Prostate gland (tissue), 2 donors: ENCODE measurements at regions not wholly inside any gene's neighbourhood (a gene's known extent, or its start where the extent isn't known, plus 50 kb on each side); places are given as distances from the start of the nearest gene placed in this dataset.

Experiments
- DNase-seq: peaks from one replicate; pipeline ENCODE4 v3.0.0-alpha.2; 2019; ENCODE audit warnings: low spot score
- H3K27ac ChIP-seq, 2 donors: fragments of 200-600 bp; sonication (generic); 2 replicates each; pipeline ENCODE4 v1.5.1; 2017 to 2019
- H3K27me3 ChIP-seq: fragments of 200-600 bp; sonication (generic); replicated peaks from 2 replicates; pipeline ENCODE4 v1.5.1; 2019; ENCODE audit not compliant: insufficient read depth
- H3K36me3 ChIP-seq, 2 donors: fragments of 200-600 bp; sonication (generic); 1 replicate in 1 of 2; 2 replicates in 1 of 2; pipeline versions ENCODE4 v1.5.1 to v1.8.1; 2017 to 2019
- H3K4me1 ChIP-seq: fragments of 200-600 bp; sonication (generic); replicated peaks from 2 replicates; pipeline ENCODE4 v1.5.1; 2019
- H3K4me3 ChIP-seq, 2 donors: fragments of 200-600 bp; sonication (generic); 2 replicates each; pipeline ENCODE4 v1.5.1; 2017 to 2019
- H3K9me3 ChIP-seq: fragments of 200-600 bp; sonication (generic); 2 replicates; pipeline ENCODE4 v1.5.1; 2017
- POLR2A ChIP-seq: fragments of 450-650 bp; IDR thresholded peaks from one replicate; pipeline ENCODE4 v1.6.1; 2016; ENCODE audit warnings: antibody characterized with exemption, mild to moderate bottlenecking
- POLR2AphosphoS5 ChIP-seq: sonication (generic); formaldehyde crosslinking; IDR thresholded peaks from one replicate; pipeline ENCODE4 v1.6.1; 2017; ENCODE audit warnings: antibody characterized with exemption
- WGBS: methylation state at CpG from one replicate; pipeline ENCODE4 v1.1.5; 2018; 5-methylcytosine and 5-hydroxymethylcytosine counted together
- intact Hi-C: fragments of 100-400 bp; cut with DNase I; formaldehyde crosslinking; loops from one replicate; pipeline ENCODE4 v1.14.2; 2022
- TF ChIP-seq, protein P1 (sequence below), 4 experiments: fragments of 200-600 bp in 2 of 4; fragments of 450-650 bp in 2 of 4; sonication (generic) in 2 of 4; IDR thresholded peaks; 1 replicate in 3 of 4; 2 replicates in 1 of 4; pipeline ENCODE4 v1.5.1; 2016 to 2019; ENCODE audit warnings: antibody characterized with exemption in 4 of 4, mild to moderate bottlenecking in 2 of 4, moderate library complexity in 2 of 4

- WGBS: 78% methylated on average over 14 of the region's 14 CpGs
Observed at GRCh38 chr2:552906-553305, 124.3 kb downstream of the TMEM18 start.

GRCh38 chr2:551621-552020 lies 125.6 kb downstream of the TMEM18 start:
- Histone ChIP-seq H3K27ac (no peak overlapping the region), H3K4me1 (peaks cover 10% of the 10 kb centered on the region), H3K9me3 (no peaks in the 10 kb centered on the region), H3K36me3 (no peaks in the 10 kb centered on the region), H3K4me3 (no peak overlapping the region), H3K27me3 (no peaks in the 10 kb centered on the region)
- intact Hi-C loops: no loop called here
- 85% methylated on average over 11 of the region's 13 CpGs for WGBS
- no peak for TF ChIP-seq POLR2A
- TF ChIP-seq POLR2AphosphoS5: no peak
- TF ChIP-seq, protein P1, sequence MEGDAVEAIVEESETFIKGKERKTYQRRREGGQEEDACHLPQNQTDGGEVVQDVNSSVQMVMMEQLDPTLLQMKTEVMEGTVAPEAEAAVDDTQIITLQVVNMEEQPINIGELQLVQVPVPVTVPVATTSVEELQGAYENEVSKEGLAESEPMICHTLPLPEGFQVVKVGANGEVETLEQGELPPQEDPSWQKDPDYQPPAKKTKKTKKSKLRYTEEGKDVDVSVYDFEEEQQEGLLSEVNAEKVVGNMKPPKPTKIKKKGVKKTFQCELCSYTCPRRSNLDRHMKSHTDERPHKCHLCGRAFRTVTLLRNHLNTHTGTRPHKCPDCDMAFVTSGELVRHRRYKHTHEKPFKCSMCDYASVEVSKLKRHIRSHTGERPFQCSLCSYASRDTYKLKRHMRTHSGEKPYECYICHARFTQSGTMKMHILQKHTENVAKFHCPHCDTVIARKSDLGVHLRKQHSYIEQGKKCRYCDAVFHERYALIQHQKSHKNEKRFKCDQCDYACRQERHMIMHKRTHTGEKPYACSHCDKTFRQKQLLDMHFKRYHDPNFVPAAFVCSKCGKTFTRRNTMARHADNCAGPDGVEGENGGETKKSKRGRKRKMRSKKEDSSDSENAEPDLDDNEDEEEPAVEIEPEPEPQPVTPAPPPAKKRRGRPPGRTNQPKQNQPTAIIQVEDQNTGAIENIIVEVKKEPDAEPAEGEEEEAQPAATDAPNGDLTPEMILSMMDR (IDR thresholded peaks at IDR 0.05): no peak
- DNase-seq: no peak

More at GRCh38 chr2:552906-553305, 124.3 kb downstream of the TMEM18 start:
- TF ChIP-seq POLR2A: no peak
- TF ChIP-seq, protein P1 (IDR thresholded peaks at IDR 0.05): no peak
- no peak overlapping the region for H3K4me3 ChIP-seq
- no peaks in the 10 kb centered on the region for H3K9me3 ChIP-seq
- no peaks in the 10 kb centered on the region for H3K27me3 ChIP-seq
- H3K27ac ChIP-seq: no peak overlapping the region
- intact Hi-C loops: no loop called here
- peaks cover 10% of the 10 kb centered on the region for H3K4me1 ChIP-seq
- H3K36me3 ChIP-seq: no peaks in the 10 kb centered on the region
- DNase-seq: no peak

DNA sequence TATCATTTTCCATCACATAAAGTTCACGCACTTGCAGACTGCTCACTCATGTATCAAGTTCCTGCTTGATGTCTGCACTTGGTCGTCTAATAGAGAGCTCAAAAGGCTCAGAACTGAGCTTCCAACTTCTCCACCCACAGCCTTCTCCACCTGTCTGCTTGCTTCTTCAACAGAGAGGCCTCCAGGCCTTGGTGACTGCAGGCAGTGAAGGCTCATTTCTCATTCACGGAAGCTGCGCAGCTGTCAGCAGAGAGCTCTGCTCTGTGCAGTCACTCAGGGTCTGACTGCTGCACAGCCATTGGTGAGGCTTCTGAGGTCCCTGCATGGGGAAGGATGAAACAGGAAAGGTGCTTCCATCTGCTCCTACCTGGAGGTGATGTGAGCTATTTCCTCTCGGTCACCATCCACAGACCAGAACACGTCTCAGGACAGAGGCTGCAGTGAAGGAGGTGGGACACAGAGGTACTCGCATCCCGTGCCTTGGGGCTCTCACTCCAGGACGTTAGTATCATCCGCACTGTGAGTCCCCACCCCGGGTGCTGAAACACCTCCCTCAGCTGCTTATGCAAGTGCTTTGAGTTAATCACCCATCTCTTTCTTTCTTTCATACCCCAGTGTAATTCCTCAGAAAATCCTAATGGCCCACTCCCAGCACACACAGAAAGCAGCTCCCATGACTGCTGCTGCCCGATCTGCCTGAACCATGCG lies 126.2 kb downstream of the TMEM18 start:
- no peak for TF ChIP-seq POLR2A
- TF ChIP-seq, protein P1 (IDR thresholded peaks at IDR 0.05): no peak
- no peak overlapping the region for H3K4me3 ChIP-seq
- no peaks in the 10 kb centered on the region for H3K27me3 ChIP-seq
- H3K9me3 ChIP-seq: no peaks in the 10 kb centered on the region
- 83% methylated on average over 12 of the region's 13 CpGs for WGBS
- DNase-seq: no peak
- intact Hi-C loops: no loop called here
- no peaks in the 10 kb centered on the region for H3K36me3 ChIP-seq
- H3K4me1 ChIP-seq: peaks cover 9% of the 10 kb centered on the region
- H3K27ac ChIP-seq: no peak overlapping the region

- TF ChIP-seq POLR2AphosphoS5 (no peak), POLR2A (no peak)
- TF ChIP-seq, protein P1 (IDR thresholded peaks at IDR 0.05): no peak
- no peak overlapping the region for H3K27ac ChIP-seq
- DNase-seq: peak; percentile 35
Observed at GRCh38 chr2:545711-546650, 131.2 kb downstream of the TMEM18 start.

More at GRCh38 chr2:545711-546650, 131.2 kb downstream of the TMEM18 start:
- no peaks in the 10 kb centered on the region for H3K27me3 ChIP-seq
- 57% methylated on average over 24 of the region's 24 CpGs for WGBS
- intact Hi-C loops: no loop called here
- no peaks in the 10 kb centered on the region for H3K9me3 ChIP-seq
- no peak overlapping the region for H3K4me3 ChIP-seq
- no peaks in the 10 kb centered on the region for H3K4me1 ChIP-seq
- H3K36me3 ChIP-seq: no peaks in the 10 kb centered on the region
